ENCODE measurements at regions not wholly inside any gene's neighbourhood (a gene's known extent, or its start where the extent isn't known, plus 50 kb on each side); places are given as distances from the start of the nearest gene placed in this dataset.
"Not testable (repeated sequence)": the region's sequence is repeated elsewhere in the genome, so short reads cannot be mapped to it uniquely, and the experiment has no call there.

DNA sequence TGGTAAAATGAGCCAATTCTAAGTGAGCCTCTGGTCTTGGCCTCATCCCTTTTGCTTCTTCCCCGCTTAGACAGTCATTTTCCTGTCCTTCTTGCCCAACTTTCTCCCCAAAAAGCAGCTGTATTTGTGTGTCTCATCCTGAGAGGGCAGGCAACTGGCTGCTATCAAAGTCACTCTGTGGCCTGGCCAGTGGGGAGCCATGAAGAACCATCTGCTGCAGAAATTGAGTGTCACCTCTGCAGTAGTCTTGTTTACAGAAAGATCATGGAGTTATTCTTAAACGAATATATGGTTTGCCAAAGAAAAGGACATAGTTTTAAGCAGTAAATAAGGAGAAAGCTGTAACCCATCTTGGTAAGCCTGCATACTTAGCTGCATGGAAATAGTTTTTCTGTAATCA is 233.6 kb upstream of the ELAVL2 start:
- no peak for DNase-seq (ENCODE audit: low spot score)
- TF ChIP-seq EZH2phosphoT487 (IDR thresholded peaks at IDR 0.05; ENCODE audit: borderline replicate concordance, low read depth, low read length): no peak
- TF ChIP-seq, protein P1, sequence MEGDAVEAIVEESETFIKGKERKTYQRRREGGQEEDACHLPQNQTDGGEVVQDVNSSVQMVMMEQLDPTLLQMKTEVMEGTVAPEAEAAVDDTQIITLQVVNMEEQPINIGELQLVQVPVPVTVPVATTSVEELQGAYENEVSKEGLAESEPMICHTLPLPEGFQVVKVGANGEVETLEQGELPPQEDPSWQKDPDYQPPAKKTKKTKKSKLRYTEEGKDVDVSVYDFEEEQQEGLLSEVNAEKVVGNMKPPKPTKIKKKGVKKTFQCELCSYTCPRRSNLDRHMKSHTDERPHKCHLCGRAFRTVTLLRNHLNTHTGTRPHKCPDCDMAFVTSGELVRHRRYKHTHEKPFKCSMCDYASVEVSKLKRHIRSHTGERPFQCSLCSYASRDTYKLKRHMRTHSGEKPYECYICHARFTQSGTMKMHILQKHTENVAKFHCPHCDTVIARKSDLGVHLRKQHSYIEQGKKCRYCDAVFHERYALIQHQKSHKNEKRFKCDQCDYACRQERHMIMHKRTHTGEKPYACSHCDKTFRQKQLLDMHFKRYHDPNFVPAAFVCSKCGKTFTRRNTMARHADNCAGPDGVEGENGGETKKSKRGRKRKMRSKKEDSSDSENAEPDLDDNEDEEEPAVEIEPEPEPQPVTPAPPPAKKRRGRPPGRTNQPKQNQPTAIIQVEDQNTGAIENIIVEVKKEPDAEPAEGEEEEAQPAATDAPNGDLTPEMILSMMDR (conservative IDR thresholded peaks at IDR 0.05; ENCODE audit: low read length): no peak
- Histone ChIP-seq H3K4me1 (ENCODE audit: insufficient read depth, low read length, poor library complexity, severe bottlenecking) (no peaks in the 10 kb centered on the region), H2AFZ (ENCODE audit: low read length) (no peak overlapping the region), H3K79me2 (ENCODE audit: insufficient read depth, low read depth, low read length) (no peaks in the 10 kb centered on the region), H3K27ac (ENCODE audit: low read depth, low read length, poor library complexity, severe bottlenecking) (no peak overlapping the region), H3K4me2 (ENCODE audit: low read length) (no peak overlapping the region), H3K36me3 (ENCODE audit: insufficient read depth, low read length) (no peaks in the 10 kb centered on the region), H3K9me2 (ENCODE audit: insufficient read depth, low read length) (no peaks in the 10 kb centered on the region), H3K9me3 (ENCODE audit: low read length) (no peaks in the 10 kb centered on the region), H3K4me3 (ENCODE audit: low read depth, low read length, poor library complexity, severe bottlenecking) (no peak overlapping the region), H4K20me1 (ENCODE audit: insufficient read depth, low read length) (no peaks in the 10 kb centered on the region)
- CTCF ChIA-PET (ENCODE audit: unreplicated experiment): no interaction called here
- no TSS peak for BruUV-seq (replicated peaks)
- POLR2A ChIA-PET: no interaction called here
- intact Hi-C loops (cut with micrococcal nuclease; ENCODE audit: unreplicated experiment): no loop called here

DNA sequence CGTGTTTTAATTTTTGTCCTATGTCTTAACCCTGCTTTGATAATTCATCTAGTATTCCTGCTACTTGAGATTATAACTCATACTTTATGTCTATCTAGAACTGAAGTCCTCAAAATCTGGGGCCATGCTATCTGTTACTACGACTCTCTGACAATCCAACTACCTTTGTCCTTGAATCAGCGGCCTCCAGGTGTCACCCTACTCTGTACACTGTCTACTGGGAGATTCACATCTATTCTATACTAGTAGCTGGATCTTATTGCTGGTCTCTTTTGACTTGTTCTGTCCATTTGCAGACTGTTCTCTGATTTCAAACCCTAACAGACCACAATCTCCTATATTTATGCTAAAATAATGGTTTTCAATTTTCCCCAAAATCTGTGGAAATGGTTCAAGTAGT is 225.5 kb upstream of the ELAVL2 start:
- Histone ChIP-seq H3K79me2 (ENCODE audit: insufficient read depth, low read depth, low read length) (no peaks in the 10 kb centered on the region), H3K36me3 (ENCODE audit: insufficient read depth, low read length) (no peaks in the 10 kb centered on the region), H3K4me1 (ENCODE audit: insufficient read depth, low read length, poor library complexity, severe bottlenecking) (no peaks in the 10 kb centered on the region), H2AFZ (ENCODE audit: low read length) (no peak overlapping the region), H3K4me2 (ENCODE audit: low read length) (no peak overlapping the region), H3K9me3 (ENCODE audit: low read length) (no peaks in the 10 kb centered on the region), H4K20me1 (ENCODE audit: insufficient read depth, low read length) (no peaks in the 10 kb centered on the region), H3K9me2 (ENCODE audit: insufficient read depth, low read length) (no peaks in the 10 kb centered on the region), H3K4me3 (ENCODE audit: low read depth, low read length, poor library complexity, severe bottlenecking) (no peak overlapping the region), H3K27ac (ENCODE audit: low read depth, low read length, poor library complexity, severe bottlenecking) (no peak overlapping the region)
- ChIA-PET CTCF (ENCODE audit: unreplicated experiment) (no interaction called here), POLR2A (no interaction called here)
- TF ChIP-seq, protein P1 (conservative IDR thresholded peaks at IDR 0.05; ENCODE audit: low read length): peak; percentile 26; the same call in 1 of the 2 replicates
- no peak for TF ChIP-seq EZH2phosphoT487 (IDR thresholded peaks at IDR 0.05; ENCODE audit: borderline replicate concordance, low read depth, low read length)
- no TSS peak for BruUV-seq (replicated peaks)
- DNase-seq (ENCODE audit: low spot score): no peak
- intact Hi-C loops (cut with micrococcal nuclease; ENCODE audit: unreplicated experiment): no loop called here

DNA sequence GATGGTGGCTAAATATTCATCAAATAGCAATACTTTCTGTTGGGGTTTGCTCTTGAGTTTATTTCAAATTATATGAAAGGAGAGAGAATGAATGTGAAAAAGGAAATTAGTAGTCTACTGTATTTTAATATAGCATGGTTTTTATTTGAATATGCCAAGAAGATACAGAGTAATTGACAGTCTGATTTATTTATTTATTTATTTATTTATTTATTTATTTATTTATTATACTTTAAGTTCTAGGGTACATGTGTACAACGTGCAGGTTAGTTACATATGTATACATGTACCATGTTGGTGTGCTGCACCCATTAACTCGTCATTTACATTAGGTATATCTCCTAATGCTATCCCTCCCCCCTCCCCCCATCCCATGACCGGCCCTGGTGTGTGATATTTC is 224.2 kb upstream of the ELAVL2 start:
- H3K27ac ChIP-seq (ENCODE audit: low read depth, low read length, poor library complexity, severe bottlenecking); POLR2A ChIA-PET; BruUV-seq (replicated peaks); H3K9me3 ChIP-seq (ENCODE audit: low read length); H4K20me1 ChIP-seq (ENCODE audit: insufficient read depth, low read length); CTCF ChIA-PET (ENCODE audit: unreplicated experiment); H3K4me1 ChIP-seq (ENCODE audit: insufficient read depth, low read length, poor library complexity, severe bottlenecking); DNase-seq (ENCODE audit: low spot score); intact Hi-C loops (cut with micrococcal nuclease; ENCODE audit: unreplicated experiment); H3K79me2 ChIP-seq (ENCODE audit: insufficient read depth, low read depth, low read length); H3K36me3 ChIP-seq (ENCODE audit: insufficient read depth, low read length); H3K9me2 ChIP-seq (ENCODE audit: insufficient read depth, low read length); H3K4me2 ChIP-seq (ENCODE audit: low read length); H3K4me3 ChIP-seq (ENCODE audit: low read depth, low read length, poor library complexity, severe bottlenecking); H2AFZ ChIP-seq (ENCODE audit: low read length): not testable (repeated sequence)
